ENCODE measurements at regions not wholly inside any gene's neighbourhood (a gene's known extent, or its start where the extent isn't known, plus 50 kb on each side); places are given as distances from the start of the nearest gene placed in this dataset.

DNA sequence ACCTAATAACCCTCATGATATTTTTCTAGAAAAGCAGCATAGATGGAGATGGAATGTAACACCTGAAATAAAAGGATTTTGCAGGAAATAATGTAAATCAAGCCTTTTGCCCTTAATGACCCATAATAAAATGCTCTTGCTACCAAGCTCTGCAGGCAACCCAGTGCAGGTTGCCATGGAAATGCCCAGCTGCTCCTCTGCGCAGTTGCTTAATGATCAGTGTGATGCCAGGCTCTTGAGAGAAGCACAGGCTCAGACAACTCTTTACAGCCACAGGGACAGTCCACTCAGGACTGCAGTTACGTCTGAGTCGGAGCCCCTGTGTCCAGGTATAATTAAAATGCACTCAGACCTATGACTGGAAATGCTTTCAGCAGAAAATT, 165.5 kb downstream of the LACC1 start:
- TF ChIP-seq, protein P1, sequence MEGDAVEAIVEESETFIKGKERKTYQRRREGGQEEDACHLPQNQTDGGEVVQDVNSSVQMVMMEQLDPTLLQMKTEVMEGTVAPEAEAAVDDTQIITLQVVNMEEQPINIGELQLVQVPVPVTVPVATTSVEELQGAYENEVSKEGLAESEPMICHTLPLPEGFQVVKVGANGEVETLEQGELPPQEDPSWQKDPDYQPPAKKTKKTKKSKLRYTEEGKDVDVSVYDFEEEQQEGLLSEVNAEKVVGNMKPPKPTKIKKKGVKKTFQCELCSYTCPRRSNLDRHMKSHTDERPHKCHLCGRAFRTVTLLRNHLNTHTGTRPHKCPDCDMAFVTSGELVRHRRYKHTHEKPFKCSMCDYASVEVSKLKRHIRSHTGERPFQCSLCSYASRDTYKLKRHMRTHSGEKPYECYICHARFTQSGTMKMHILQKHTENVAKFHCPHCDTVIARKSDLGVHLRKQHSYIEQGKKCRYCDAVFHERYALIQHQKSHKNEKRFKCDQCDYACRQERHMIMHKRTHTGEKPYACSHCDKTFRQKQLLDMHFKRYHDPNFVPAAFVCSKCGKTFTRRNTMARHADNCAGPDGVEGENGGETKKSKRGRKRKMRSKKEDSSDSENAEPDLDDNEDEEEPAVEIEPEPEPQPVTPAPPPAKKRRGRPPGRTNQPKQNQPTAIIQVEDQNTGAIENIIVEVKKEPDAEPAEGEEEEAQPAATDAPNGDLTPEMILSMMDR (conservative IDR thresholded peaks at IDR 0.05; ENCODE audit: low read length), result no peak
- TF ChIP-seq EZH2phosphoT487 (IDR thresholded peaks at IDR 0.05; ENCODE audit: borderline replicate concordance), result no peak
